GM18858 (cell line): ENCODE measurements at regions not wholly inside any gene's neighbourhood (a gene's known extent, or its start where the extent isn't known, plus 50 kb on each side); places are given as distances from the start of the nearest gene placed in this dataset.

Experiments used
- ATAC-seq: cut with Tn5 transposase; IDR thresholded peaks from one replicate; pipeline ENCODE4 v1.9.1; 2021; ENCODE audit not compliant: unreplicated experiment

DNA sequence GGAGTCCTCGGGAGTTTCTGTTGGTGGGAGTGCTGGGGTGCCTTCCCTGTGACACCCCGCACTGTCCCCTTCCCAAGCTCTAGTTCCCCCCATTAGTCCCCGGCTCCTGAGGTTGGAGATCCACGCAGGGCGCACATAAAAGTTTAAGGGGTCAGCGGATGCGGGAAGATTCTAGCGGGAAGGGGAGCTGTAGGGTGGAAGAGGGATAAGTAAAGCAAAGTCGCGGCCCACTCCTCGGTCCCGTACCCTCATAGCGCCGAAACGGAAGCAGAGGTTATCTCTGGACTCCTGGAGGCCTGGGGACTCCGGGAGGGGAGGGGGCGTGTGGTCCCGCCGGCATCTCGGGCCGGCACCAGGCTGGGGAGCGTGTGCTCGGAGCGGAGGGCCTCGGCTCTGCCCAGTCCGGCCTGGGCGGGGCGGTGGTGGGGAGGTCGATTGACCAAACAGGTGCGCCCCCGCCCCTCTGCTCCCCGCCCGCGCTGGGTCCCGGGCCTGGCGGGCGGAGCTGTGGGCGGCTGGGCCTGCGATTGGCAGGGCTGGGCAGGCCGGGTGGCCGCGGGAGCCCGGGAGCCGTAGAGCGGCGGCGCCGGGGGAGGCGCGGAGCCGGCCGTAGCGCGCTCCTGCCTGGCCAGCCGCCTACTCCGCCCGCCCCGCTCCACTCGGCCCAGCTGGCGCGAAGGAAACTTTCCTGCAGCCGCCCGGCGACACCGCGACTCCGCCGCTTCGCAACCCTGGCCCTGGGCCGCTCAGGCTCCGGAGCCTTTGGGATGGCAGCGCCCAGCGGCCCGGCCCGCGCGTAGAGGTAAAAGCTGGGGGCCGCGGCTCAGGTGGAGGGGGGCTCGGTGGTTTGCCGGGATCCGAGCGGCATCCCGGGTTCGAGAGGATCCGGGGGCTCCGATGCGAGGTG, 52.2 kb upstream of the DAB2IP start:
- ATAC-seq, result no peak

DNA sequence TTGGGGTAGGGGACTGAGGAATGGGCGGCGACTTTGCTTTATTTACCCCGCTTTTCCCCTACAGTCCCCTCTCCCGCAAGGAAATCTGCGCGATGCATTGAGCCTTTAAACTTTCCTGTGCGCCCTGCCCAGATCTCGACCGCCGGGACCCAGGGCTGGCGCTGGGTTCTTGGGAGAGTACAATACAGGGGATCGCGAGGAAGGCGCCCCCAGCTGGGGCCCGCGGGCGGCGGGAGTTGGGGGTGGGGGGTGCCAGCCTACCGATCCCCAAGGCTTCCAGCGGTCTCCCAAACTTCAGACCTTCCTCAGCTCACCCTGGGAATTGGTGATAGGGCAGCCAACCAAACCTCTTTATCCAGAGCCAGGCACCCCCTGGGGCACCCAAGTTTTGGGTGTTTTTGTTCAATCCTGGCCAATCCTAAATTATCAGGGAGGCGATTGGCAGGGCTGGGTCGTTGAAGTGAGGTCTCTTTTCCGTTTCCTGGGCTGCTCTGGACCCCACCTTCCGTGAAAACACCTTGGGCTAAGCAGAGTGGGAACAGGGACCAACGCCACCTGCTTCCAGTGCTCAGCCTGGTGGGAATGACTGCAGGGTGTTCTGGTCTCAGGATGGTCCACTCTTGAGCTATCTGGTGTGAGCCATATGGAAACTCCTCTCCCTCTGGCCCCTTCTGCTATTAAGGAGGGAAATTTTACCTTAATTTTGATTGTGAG, 51.4 kb upstream of the DAB2IP start:
- no peak for ATAC-seq

DNA sequence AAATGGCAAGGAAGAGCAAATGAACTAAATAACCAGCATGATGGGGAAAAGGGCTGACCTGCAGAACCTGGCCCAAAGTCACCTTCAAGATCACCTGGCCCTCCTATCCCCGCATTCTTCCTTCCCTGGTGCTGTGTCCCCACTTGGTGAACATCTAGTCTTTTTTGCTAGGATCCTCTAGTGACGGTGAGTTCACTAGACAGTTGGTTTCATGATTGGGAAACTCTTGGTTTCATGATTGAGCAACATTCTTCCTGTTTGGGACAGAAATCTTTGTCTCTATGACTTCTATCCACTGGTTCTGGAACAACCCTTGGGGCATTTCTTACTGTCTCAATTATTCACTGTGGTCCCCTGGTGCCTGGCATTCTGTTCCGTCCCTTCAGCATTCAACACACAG, 50.2 kb upstream of the DAB2IP start:
- ATAC-seq, result no peak
